ENCODE measurements at regions not wholly inside any gene's neighbourhood (a gene's known extent, or its start where the extent isn't known, plus 50 kb on each side); places are given as distances from the start of the nearest gene placed in this dataset.

- no TSS peak for BruUV-seq (replicated peaks)
- DNase-seq (ENCODE audit: low read depth, low spot score) (no peak), ATAC-seq (no peak)
- TF ChIP-seq SIN3A (IDR thresholded peaks at IDR 0.05; ENCODE audit: borderline replicate concordance, insufficient read depth, low read depth, low read length) (no peak), REST (IDR thresholded peaks at IDR 0.05; ENCODE audit: insufficient read depth in 1 of 2, low read depth in 2 of 2, low read length in 1 of 2) (no peak), CTCF (IDR thresholded peaks at IDR 0.05) (no peak), TCF7L2 (IDR thresholded peaks at IDR 0.05; ENCODE audit: low read depth, low read length) (no peak), POLR2AphosphoS5 (IDR thresholded peaks at IDR 0.05; ENCODE audit: low read depth, low read length) (no peak)
- no peaks in the 10 kb centered on the region for H3K27me3 ChIP-seq (ENCODE audit: control insufficient read depth, insufficient read depth, low read length)
- intact Hi-C loops (cut with micrococcal nuclease; ENCODE audit: unreplicated experiment): no loop called here
- H3K4me3 ChIP-seq (ENCODE audit: low read depth in 2 of 2, low read length in 2 of 2): no peak overlapping the region
- no peaks in the 10 kb centered on the region for H3K4me1 ChIP-seq (ENCODE audit: control insufficient read depth, insufficient read depth, low read length)
- in situ Hi-C loops (cut with HindIII; ENCODE audit: low pct_unique_long_range_greater_than_20kb, low sequenced_read_pairs): no loop called here
- POLR2A ChIA-PET: no interaction called here
- H3K27ac ChIP-seq (ENCODE audit: low read length): no peak overlapping the region
- CTCF ChIA-PET: no interaction called here
- H3K9me3 ChIP-seq (ENCODE audit: control insufficient read depth, insufficient read depth, low read depth, low read length): no peaks in the 10 kb centered on the region
- no peaks in the 10 kb centered on the region for H3K36me3 ChIP-seq (ENCODE audit: control insufficient read depth, insufficient read depth, low read length)
These were observed 1194.3 kb upstream of the TENM4 start for GRCh38 chr11:80635178-80635577.

GRCh38 chr11:80632691-80633090 lies 1191.9 kb upstream of the TENM4 start:
- no peaks in the 10 kb centered on the region for H3K27me3 ChIP-seq (ENCODE audit: control insufficient read depth, insufficient read depth, low read length)
- no TSS peak for BruUV-seq (replicated peaks)
- TF ChIP-seq CTCF (IDR thresholded peaks at IDR 0.05): no peak
- no peak for TF ChIP-seq TCF7L2 (IDR thresholded peaks at IDR 0.05; ENCODE audit: low read depth, low read length)
- no peak for TF ChIP-seq POLR2AphosphoS5 (IDR thresholded peaks at IDR 0.05; ENCODE audit: low read depth, low read length)
- no peak for TF ChIP-seq SIN3A (IDR thresholded peaks at IDR 0.05; ENCODE audit: borderline replicate concordance, insufficient read depth, low read depth, low read length)
- TF ChIP-seq REST (IDR thresholded peaks at IDR 0.05; ENCODE audit: insufficient read depth in 1 of 2, low read depth in 2 of 2, low read length in 1 of 2): no peak
- no peaks in the 10 kb centered on the region for H3K4me1 ChIP-seq (ENCODE audit: control insufficient read depth, insufficient read depth, low read length)
- H3K36me3 ChIP-seq (ENCODE audit: control insufficient read depth, insufficient read depth, low read length): no peaks in the 10 kb centered on the region
- no peak overlapping the region for H3K4me3 ChIP-seq (ENCODE audit: low read depth in 2 of 2, low read length in 2 of 2)
- no peak overlapping the region for H3K27ac ChIP-seq (ENCODE audit: low read length)
- no peak for ATAC-seq
- ChIA-PET POLR2A (no interaction called here), CTCF (no interaction called here)
- DNase-seq (ENCODE audit: low read depth, low spot score): no peak
- intact Hi-C loops (cut with micrococcal nuclease; ENCODE audit: unreplicated experiment) (no loop called here), in situ Hi-C loops (cut with HindIII; ENCODE audit: low pct_unique_long_range_greater_than_20kb, low sequenced_read_pairs) (no loop called here)
- H3K9me3 ChIP-seq (ENCODE audit: control insufficient read depth, insufficient read depth, low read depth, low read length): no peaks in the 10 kb centered on the region

All from Panc1 (cell line).